ENCODE measurements at regions not wholly inside any gene's neighbourhood (a gene's known extent, or its start where the extent isn't known, plus 50 kb on each side); places are given as distances from the start of the nearest gene placed in this dataset.
"Not testable (repeated sequence)": the region's sequence is repeated elsewhere in the genome, so short reads cannot be mapped to it uniquely, and the experiment has no call there.

DNA sequence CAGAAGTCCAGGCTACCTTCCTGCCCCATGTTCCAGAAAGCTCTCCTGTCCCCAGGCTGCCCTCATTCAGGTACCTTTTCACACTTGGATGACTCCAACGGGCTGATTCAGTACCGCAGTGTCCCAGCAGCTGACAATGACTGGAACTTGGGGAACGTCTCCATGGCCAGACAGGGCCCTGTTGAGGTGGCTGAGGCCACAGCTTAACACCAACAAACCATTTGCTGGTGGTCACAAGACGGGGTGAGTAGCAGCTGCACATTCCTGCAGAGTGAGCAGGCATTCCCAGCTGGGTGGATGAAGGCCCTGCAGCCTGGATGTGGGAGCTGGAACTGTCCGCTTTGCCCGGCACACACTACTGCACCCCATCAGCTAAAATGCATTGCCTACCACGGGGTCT lies 4481.3 kb upstream of the TPTE start:
- TF ChIP-seq, protein P1, sequence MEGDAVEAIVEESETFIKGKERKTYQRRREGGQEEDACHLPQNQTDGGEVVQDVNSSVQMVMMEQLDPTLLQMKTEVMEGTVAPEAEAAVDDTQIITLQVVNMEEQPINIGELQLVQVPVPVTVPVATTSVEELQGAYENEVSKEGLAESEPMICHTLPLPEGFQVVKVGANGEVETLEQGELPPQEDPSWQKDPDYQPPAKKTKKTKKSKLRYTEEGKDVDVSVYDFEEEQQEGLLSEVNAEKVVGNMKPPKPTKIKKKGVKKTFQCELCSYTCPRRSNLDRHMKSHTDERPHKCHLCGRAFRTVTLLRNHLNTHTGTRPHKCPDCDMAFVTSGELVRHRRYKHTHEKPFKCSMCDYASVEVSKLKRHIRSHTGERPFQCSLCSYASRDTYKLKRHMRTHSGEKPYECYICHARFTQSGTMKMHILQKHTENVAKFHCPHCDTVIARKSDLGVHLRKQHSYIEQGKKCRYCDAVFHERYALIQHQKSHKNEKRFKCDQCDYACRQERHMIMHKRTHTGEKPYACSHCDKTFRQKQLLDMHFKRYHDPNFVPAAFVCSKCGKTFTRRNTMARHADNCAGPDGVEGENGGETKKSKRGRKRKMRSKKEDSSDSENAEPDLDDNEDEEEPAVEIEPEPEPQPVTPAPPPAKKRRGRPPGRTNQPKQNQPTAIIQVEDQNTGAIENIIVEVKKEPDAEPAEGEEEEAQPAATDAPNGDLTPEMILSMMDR (conservative IDR thresholded peaks at IDR 0.05; ENCODE audit: low read depth in 2 of 2): not testable (repeated sequence)
- TF ChIP-seq, protein P2, sequence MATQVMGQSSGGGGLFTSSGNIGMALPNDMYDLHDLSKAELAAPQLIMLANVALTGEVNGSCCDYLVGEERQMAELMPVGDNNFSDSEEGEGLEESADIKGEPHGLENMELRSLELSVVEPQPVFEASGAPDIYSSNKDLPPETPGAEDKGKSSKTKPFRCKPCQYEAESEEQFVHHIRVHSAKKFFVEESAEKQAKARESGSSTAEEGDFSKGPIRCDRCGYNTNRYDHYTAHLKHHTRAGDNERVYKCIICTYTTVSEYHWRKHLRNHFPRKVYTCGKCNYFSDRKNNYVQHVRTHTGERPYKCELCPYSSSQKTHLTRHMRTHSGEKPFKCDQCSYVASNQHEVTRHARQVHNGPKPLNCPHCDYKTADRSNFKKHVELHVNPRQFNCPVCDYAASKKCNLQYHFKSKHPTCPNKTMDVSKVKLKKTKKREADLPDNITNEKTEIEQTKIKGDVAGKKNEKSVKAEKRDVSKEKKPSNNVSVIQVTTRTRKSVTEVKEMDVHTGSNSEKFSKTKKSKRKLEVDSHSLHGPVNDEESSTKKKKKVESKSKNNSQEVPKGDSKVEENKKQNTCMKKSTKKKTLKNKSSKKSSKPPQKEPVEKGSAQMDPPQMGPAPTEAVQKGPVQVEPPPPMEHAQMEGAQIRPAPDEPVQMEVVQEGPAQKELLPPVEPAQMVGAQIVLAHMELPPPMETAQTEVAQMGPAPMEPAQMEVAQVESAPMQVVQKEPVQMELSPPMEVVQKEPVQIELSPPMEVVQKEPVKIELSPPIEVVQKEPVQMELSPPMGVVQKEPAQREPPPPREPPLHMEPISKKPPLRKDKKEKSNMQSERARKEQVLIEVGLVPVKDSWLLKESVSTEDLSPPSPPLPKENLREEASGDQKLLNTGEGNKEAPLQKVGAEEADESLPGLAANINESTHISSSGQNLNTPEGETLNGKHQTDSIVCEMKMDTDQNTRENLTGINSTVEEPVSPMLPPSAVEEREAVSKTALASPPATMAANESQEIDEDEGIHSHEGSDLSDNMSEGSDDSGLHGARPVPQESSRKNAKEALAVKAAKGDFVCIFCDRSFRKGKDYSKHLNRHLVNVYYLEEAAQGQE (IDR thresholded peaks at IDR 0.05; ENCODE audit: unreplicated experiment): not testable (repeated sequence)
- not testable (repeated sequence) for TF ChIP-seq POLR2AphosphoS5 (IDR thresholded peaks at IDR 0.05; ENCODE audit: low read depth); JUNB (IDR thresholded peaks at IDR 0.05; ENCODE audit: unreplicated experiment)
